T-helper 17 cell (primary cell): ENCODE measurements at regions not wholly inside any gene's neighbourhood (a gene's known extent, or its start where the extent isn't known, plus 50 kb on each side); places are given as distances from the start of the nearest gene placed in this dataset.
"Not testable (repeated sequence)": the region's sequence is repeated elsewhere in the genome, so short reads cannot be mapped to it uniquely, and the experiment has no call there.

Experiments
- ATAC-seq: fragments of 150-1000 bp; cut with Tn5 transposase; 2 replicates; pipeline ENCODE4 v1.10.0; 2021; ENCODE audit warnings: mild to moderate bottlenecking, moderate library complexity
- DNase-seq, 3 donors: peaks; one replicate each; pipeline versions ENCODE4 v3.0.0 to v3.0.0-alpha.2; 2020 to 2021
- H3K9me3 ChIP-seq: one replicate; pipeline ENCODE4 v1.7.0; 2013; ENCODE audit warnings: low read length, mild to moderate bottlenecking; ENCODE audit not compliant: control insufficient read depth, poor library complexity, severe bottlenecking
- H3K27ac Mint-ChIP-seq: one replicate; pipeline ENCODE4 v1.8.0; 2022; ENCODE audit warnings: mild to moderate bottlenecking, moderate library complexity, mixed read lengths
- H3K27me3 Mint-ChIP-seq: one replicate; pipeline ENCODE4 v1.8.0; 2022; ENCODE audit warnings: mixed read lengths
- H3K36me3 Mint-ChIP-seq: one replicate; pipeline ENCODE4 v1.8.0; 2022; ENCODE audit warnings: low read depth, mixed read lengths
- H3K4me1 Mint-ChIP-seq: one replicate; pipeline ENCODE4 v1.8.0; 2022; ENCODE audit warnings: mild to moderate bottlenecking, mixed read lengths
- H3K4me3 Mint-ChIP-seq: one replicate; pipeline ENCODE4 v1.8.0; 2022; ENCODE audit warnings: mild to moderate bottlenecking, moderate library complexity, mixed read lengths

GRCh38 chr15:79492065-79492464 is 59.9 kb downstream of the MINAR1 start:
- no peaks in the 10 kb centered on the region for H3K9me3 ChIP-seq
- Mint-ChIP-seq H3K27ac (no peak overlapping the region), H3K36me3 (peaks cover 3% of the 10 kb centered on the region), H3K27me3 (peaks cover 24% of the 10 kb centered on the region), H3K4me1 (no peaks in the 10 kb centered on the region), H3K4me3 (no peak overlapping the region)
- DNase-seq, result no peak
- no peak for ATAC-seq

- Mint-ChIP-seq H3K4me3 (no peak overlapping the region), H3K4me1 (no peaks in the 10 kb centered on the region), H3K27me3 (peaks cover 30% of the 10 kb centered on the region), H3K36me3 (peaks cover 3% of the 10 kb centered on the region), H3K27ac (no peak overlapping the region)
- H3K9me3 ChIP-seq, result no peaks in the 10 kb centered on the region
- DNase-seq (no peak), ATAC-seq (no peak)
Measured at GRCh38 chr15:79494384-79494909, 62.3 kb downstream of the MINAR1 start.

- H3K4me3 Mint-ChIP-seq, result no peak overlapping the region
- ATAC-seq, result no peak
- H3K27me3 Mint-ChIP-seq, result peaks cover 35% of the 10 kb centered on the region
- no peaks in the 10 kb centered on the region for H3K4me1 Mint-ChIP-seq
- no peak overlapping the region for H3K27ac Mint-ChIP-seq
- no peak for DNase-seq
- peaks cover 3% of the 10 kb centered on the region for H3K36me3 Mint-ChIP-seq
- no peaks in the 10 kb centered on the region for H3K9me3 ChIP-seq
Measured at GRCh38 chr15:79494963-79495755, 63.0 kb downstream of the MINAR1 start.

- Mint-ChIP-seq H3K4me1 (no peaks in the 10 kb centered on the region), H3K27me3 (peaks cover 40% of the 10 kb centered on the region), H3K36me3 (peaks cover 3% of the 10 kb centered on the region), H3K27ac (no peak overlapping the region), H3K4me3 (no peak overlapping the region)
- ATAC-seq (no peak), DNase-seq (no peak)
- no peaks in the 10 kb centered on the region for H3K9me3 ChIP-seq
Measured at GRCh38 chr15:79495775-79496174, 63.6 kb downstream of the MINAR1 start.

- H3K9me3 ChIP-seq, result no peaks in the 10 kb centered on the region
- Mint-ChIP-seq H3K36me3 (peaks cover 3% of the 10 kb centered on the region), H3K27me3 (peaks cover 40% of the 10 kb centered on the region), H3K27ac (no peak overlapping the region), H3K4me1 (no peaks in the 10 kb centered on the region), H3K4me3 (no peak overlapping the region)
- ATAC-seq (no peak), DNase-seq (no peak)
Measured at GRCh38 chr15:79496838-79497237, 64.7 kb downstream of the MINAR1 start.

- DNase-seq (no peak), ATAC-seq (no peak)
- Mint-ChIP-seq H3K4me3 (no peak overlapping the region), H3K27me3 (peaks cover 39% of the 10 kb centered on the region), H3K4me1 (no peaks in the 10 kb centered on the region), H3K27ac (no peak overlapping the region), H3K36me3 (no peaks in the 10 kb centered on the region)
- H3K9me3 ChIP-seq, result no peaks in the 10 kb centered on the region
Measured at GRCh38 chr15:79501086-79501485, 69.0 kb downstream of the MINAR1 start.

- Mint-ChIP-seq H3K36me3 (no peaks in the 10 kb centered on the region), H3K27me3 (peaks cover 19% of the 10 kb centered on the region), H3K4me3 (no peak overlapping the region), H3K4me1 (no peaks in the 10 kb centered on the region), H3K27ac (no peak overlapping the region)
- DNase-seq (no peak), ATAC-seq (no peak)
- H3K9me3 ChIP-seq, result no peaks in the 10 kb centered on the region
Measured at GRCh38 chr15:79505956-79506355, 73.8 kb downstream of the MINAR1 start.

GRCh38 chr15:79512844-79513243 is 80.7 kb downstream of the MINAR1 start:
- not testable (repeated sequence) for H3K4me3 Mint-ChIP-seq, ATAC-seq, H3K36me3 Mint-ChIP-seq, H3K27ac Mint-ChIP-seq, DNase-seq, H3K9me3 ChIP-seq, H3K4me1 Mint-ChIP-seq
- peaks cover 18% of the 10 kb centered on the region for H3K27me3 Mint-ChIP-seq

GRCh38 chr15:79513417-79513816 is 81.3 kb downstream of the MINAR1 start:
- H3K9me3 ChIP-seq, result no peaks in the 10 kb centered on the region
- Mint-ChIP-seq H3K4me3 (no peak overlapping the region), H3K27ac (no peak overlapping the region), H3K36me3 (no peaks in the 10 kb centered on the region), H3K4me1 (no peaks in the 10 kb centered on the region), H3K27me3 (peaks cover 24% of the 10 kb centered on the region)
- DNase-seq (no peak), ATAC-seq (no peak)

GRCh38 chr15:79513940-79514339 is 81.8 kb downstream of the MINAR1 start:
- ATAC-seq, result no peak
- H3K4me1 Mint-ChIP-seq, result no peaks in the 10 kb centered on the region
- DNase-seq, result no peak
- no peak overlapping the region for H3K4me3 Mint-ChIP-seq
- H3K36me3 Mint-ChIP-seq, result no peaks in the 10 kb centered on the region
- H3K27me3 Mint-ChIP-seq, result peaks cover 29% of the 10 kb centered on the region
- H3K27ac Mint-ChIP-seq, result no peak overlapping the region
- no peaks in the 10 kb centered on the region for H3K9me3 ChIP-seq

GRCh38 chr15:79515300-79516027 is 83.3 kb downstream of the MINAR1 start:
- ATAC-seq (no peak), DNase-seq (no peak)
- Mint-ChIP-seq H3K27ac (no peak overlapping the region), H3K4me3 (no peak overlapping the region), H3K27me3 (peaks cover 30% of the 10 kb centered on the region), H3K4me1 (no peaks in the 10 kb centered on the region), H3K36me3 (no peaks in the 10 kb centered on the region)
- H3K9me3 ChIP-seq, result no peaks in the 10 kb centered on the region

GRCh38 chr15:79516155-79516554 is 84.0 kb downstream of the MINAR1 start:
- Mint-ChIP-seq H3K4me1 (no peaks in the 10 kb centered on the region), H3K27ac (no peak overlapping the region), H3K27me3 (peaks cover 36% of the 10 kb centered on the region), H3K36me3 (no peaks in the 10 kb centered on the region), H3K4me3 (no peak overlapping the region)
- DNase-seq, result no peak
- no peak for ATAC-seq
- H3K9me3 ChIP-seq, result no peaks in the 10 kb centered on the region

GRCh38 chr15:79516646-79517045 is 84.5 kb downstream of the MINAR1 start:
- no peaks in the 10 kb centered on the region for H3K9me3 ChIP-seq

More at GRCh38 chr15:79516646-79517045, 84.5 kb downstream of the MINAR1 start:
- Mint-ChIP-seq H3K4me3 (no peak overlapping the region), H3K27ac (no peak overlapping the region), H3K36me3 (no peaks in the 10 kb centered on the region), H3K4me1 (no peaks in the 10 kb centered on the region), H3K27me3 (peaks cover 38% of the 10 kb centered on the region)
- ATAC-seq, result no peak
- no peak for DNase-seq
